DMS 273 (cell line): ENCODE measurements at regions not wholly inside any gene's neighbourhood (a gene's known extent, or its start where the extent isn't known, plus 50 kb on each side); places are given as distances from the start of the nearest gene placed in this dataset.
"Not testable (repeated sequence)": the region's sequence is repeated elsewhere in the genome, so short reads cannot be mapped to it uniquely, and the experiment has no call there.

Experiments used
- DNase-seq: peaks from one replicate; lab custom pipeline; 2025; ENCODE audit not compliant: unreplicated experiment; lab: John Stamatoyannopoulos, UW

DNA sequence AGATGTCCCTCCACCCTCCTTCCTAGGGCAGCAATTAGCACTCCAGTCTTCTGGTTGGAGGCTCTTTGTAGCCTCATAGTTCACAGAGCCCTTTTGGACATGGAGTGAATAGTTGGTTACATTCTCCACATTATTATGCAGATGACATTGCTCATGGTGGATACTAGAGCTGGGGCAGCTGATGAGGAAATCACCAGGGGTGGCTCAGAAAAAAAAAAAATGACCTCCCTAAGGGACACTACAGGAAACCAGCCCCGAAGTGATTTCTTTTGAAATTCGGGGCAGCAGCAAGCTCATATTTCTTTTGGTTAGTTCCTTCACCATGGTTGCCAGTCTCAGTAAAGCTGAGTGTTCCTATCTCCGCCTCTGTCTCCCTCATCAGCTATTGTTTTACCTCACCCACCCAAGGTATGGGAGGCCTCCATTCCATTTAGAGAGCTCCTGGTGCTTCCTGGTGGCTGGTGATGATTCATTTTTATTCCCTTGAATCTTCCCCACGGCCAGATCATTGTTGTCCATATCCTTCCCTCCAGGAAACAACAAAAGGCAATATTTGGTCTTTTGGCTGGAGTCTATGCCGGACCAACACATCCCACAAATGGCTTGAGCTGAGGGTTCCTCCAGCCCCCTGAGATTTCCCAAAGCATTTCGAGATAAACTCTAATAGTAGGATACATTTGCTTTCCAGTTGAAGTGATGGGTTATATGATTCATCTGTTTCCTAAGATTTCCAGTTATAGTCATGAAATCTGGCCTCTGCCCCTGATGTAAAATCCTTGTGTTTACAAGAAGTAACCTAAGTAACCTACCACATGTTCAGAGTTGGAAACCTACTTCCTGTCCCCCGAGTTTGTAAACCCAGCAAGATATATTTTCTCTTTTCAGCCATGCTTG lies 56.2 kb upstream of the NID2 start:
- DNase-seq = no peak

- DNase-seq = not testable (repeated sequence)
Observed at GRCh38 chr14:52122163-52122562, 53.3 kb upstream of the NID2 start.

GRCh38 chr14:52121441-52121840 lies 52.6 kb upstream of the NID2 start:
- DNase-seq = no peak

DNA sequence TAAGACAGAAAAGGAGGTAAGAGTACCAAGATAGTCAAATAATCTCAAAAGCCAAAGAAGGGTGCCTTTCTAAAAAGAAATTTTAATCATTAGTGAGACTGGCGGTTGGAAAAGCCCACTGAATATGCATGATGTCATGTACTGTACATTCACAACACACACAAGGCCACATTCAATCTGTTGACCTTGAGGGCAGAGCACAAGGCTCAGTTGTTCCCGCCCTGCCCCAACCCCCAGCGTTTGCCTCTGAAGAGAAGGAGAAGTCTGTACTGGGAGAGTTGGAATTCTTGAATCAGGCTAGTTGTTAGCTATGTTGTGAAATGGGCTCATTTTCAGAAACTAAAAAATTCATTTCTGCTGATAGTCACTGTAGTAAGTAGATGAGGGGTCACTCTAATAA lies 50.2 kb upstream of the NID2 start:
- no peak for DNase-seq
